Adrenal gland (tissue), 9 donors: ENCODE measurements at regions not wholly inside any gene's neighbourhood (a gene's known extent, or its start where the extent isn't known, plus 50 kb on each side); places are given as distances from the start of the nearest gene placed in this dataset.
"Not testable (repeated sequence)": the region's sequence is repeated elsewhere in the genome, so short reads cannot be mapped to it uniquely, and the experiment has no call there.

Experiments used
- DNase-seq, 7 donors: peaks; one replicate each; pipeline ENCODE4 v3.0.0-alpha.2; 2019 to 2020
- H3K27ac ChIP-seq, 5 donors: fragments of 200-600 bp; sonication (generic) in 4 of 5; 1 replicate in 3 of 5; 2 replicates in 2 of 5; pipeline versions ENCODE4 v1.5.1 to v1.8.0; 2016 to 2020; ENCODE audit warnings: mild to moderate bottlenecking in 1 of 5
- H3K27me3 ChIP-seq: fragments of 200-600 bp; 2 replicates; pipeline ENCODE4 v1.8.0; 2021
- H3K36me3 ChIP-seq, 2 donors: fragments of 200-600 bp; replicated peaks in 1 of 2; 1 replicate in 1 of 2; 2 replicates in 1 of 2; pipeline versions ENCODE4 v1.5.1 to v1.8.0; 2018 to 2022
- H3K4me1 ChIP-seq, 2 donors: fragments of 200-600 bp; replicated peaks in 1 of 2; 1 replicate in 1 of 2; 2 replicates in 1 of 2; pipeline versions ENCODE4 v1.5.1 to v1.8.0; 2018 to 2021
- H3K4me3 ChIP-seq, 4 donors: fragments of 200-600 bp; sonication (generic) in 3 of 4; one replicate each; pipeline ENCODE4 v1.5.1; 2016 to 2018
- H3K9me3 ChIP-seq, 3 donors: fragments of 200-600 bp; sonication (generic) in 1 of 3; replicated peaks in 1 of 3; 1 replicate in 2 of 3; 2 replicates in 1 of 3; pipeline versions ENCODE4 v1.5.1 to v1.8.0; 2016 to 2021
- CTCF ChIP-seq, 6 experiments: fragments of 450-650 bp in 4 of 6; fragments of 200-600 bp in 2 of 6; sonication (generic) in 1 of 6; IDR thresholded peaks; 1 replicate in 5 of 6; 2 replicates in 1 of 6; pipeline versions ENCODE4 v1.5.1 to v1.8.0; 2016 to 2021; ENCODE audit warnings: antibody characterized with exemption in 6 of 6, mild to moderate bottlenecking in 2 of 6, moderate library complexity in 1 of 6
- POLR2A ChIP-seq, 2 donors: fragments of 450-650 bp; IDR thresholded peaks; one replicate each; pipeline ENCODE4 v1.6.1; 2017; ENCODE audit warnings: antibody characterized with exemption in 2 of 2, mild to moderate bottlenecking in 2 of 2, moderate library complexity in 1 of 2
- WGBS, 4 donors: extraction: QIAGEN DNeasy Blood & Tissue Kit in 2 of 4; methylation state at CpG; one replicate each; pipeline versions ENCODE4 v1.1.5 to v1.1.7; 2013 to 2017; 5-methylcytosine and 5-hydroxymethylcytosine counted together
- intact Hi-C, 2 donors: fragments of 100-400 bp; cut with DNase I; formaldehyde crosslinking; loops; one replicate each; pipeline versions ENCODE4 v1.14.1 to v1.15.0; 2022 to 2023
- donor health status: healthy with polysubstance abuse.
- donor health status: Bipolar disorder and iron deficiency.
- donor health status: DM: yes; HTN: yes; CAD: no.
- donor health status: DM: no; HTN: no; CAD: no.
- donor health status: DM: no; HTN: no; CAD: no.

DNA sequence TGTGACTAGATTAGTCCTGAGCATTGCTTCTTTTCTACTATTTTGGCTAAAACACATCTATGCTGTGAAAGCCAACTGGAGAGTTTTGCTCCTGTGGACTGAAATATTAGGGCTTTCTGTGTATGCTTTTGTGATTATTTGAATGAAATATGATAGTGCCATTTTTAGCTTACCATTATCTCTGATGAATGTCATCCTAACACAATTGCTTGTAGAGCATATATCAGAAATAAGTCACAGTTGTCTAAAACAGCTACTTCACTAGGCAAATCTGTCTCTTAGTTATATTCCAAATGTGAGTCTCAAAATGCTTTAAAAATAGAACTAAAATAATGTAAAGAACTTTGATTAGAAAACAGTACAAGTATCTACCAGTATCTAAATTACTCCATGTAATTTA lies 401.4 kb upstream of the PTCHD4 start:
- Histone ChIP-seq H3K27me3 (no peaks in the 10 kb centered on the region), H3K4me1 (no peaks in the 10 kb centered on the region), H3K9me3 (no peaks in the 10 kb centered on the region), H3K27ac (no peak overlapping the region), H3K4me3 (no peak overlapping the region), H3K36me3 (no peaks in the 10 kb centered on the region)
- intact Hi-C loops = no loop called here
- TF ChIP-seq CTCF (IDR thresholded peaks at IDR 0.05) = no peak
- no peak for TF ChIP-seq POLR2A (IDR thresholded peaks at IDR 0.05)
- DNase-seq = no peak

DNA sequence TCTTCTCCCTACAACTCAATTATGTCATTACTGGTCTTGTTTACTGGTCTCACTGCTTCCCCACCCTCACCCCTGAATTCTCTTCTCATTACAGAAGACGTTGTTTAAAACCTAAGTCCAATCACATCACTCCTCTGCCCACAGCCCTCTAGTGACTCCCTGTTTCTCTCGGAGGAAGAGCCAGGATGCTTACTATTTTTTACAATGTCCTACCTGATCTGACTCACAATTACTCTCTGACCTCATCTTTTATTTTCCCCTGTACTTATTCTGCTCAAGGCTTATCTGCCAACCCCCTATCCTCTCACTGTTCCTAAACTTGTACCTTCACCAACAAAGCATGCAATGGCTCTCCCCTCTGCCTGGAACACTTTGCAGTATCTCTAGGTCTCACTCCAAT lies 400.4 kb upstream of the PTCHD4 start:
- Histone ChIP-seq H3K36me3 (no peaks in the 10 kb centered on the region), H3K27me3 (no peaks in the 10 kb centered on the region), H3K9me3 (no peaks in the 10 kb centered on the region), H3K4me3 (no peak overlapping the region), H3K4me1 (no peaks in the 10 kb centered on the region), H3K27ac (no peak overlapping the region)
- no peak for TF ChIP-seq POLR2A (IDR thresholded peaks at IDR 0.05)
- no peak for TF ChIP-seq CTCF (IDR thresholded peaks at IDR 0.05)
- DNase-seq = no peak
- intact Hi-C loops = no loop called here
- WGBS, 4 donors = 34 to 59% (median 51%) methylated on average over 2 of the region's 2 CpGs

GRCh38 chr6:48505621-48506020 lies 394.6 kb upstream of the PTCHD4 start:
- no peak for TF ChIP-seq CTCF (IDR thresholded peaks at IDR 0.05)
- TF ChIP-seq POLR2A (IDR thresholded peaks at IDR 0.05) = no peak
- Histone ChIP-seq H3K27ac (no peak overlapping the region), H3K36me3 (no peaks in the 10 kb centered on the region), H3K4me3 (no peak overlapping the region), H3K9me3 (no peaks in the 10 kb centered on the region), H3K4me1 (no peaks in the 10 kb centered on the region), H3K27me3 (no peaks in the 10 kb centered on the region)
- intact Hi-C loops = no loop called here
- no peak for DNase-seq
- 58 to 69% (median 63%) methylated on average over 2 of the region's 2 CpGs for WGBS, 4 donors

- DNase-seq, H3K4me3 ChIP-seq, H3K9me3 ChIP-seq, H3K27me3 ChIP-seq, H3K36me3 ChIP-seq, intact Hi-C loops, H3K27ac ChIP-seq, H3K4me1 ChIP-seq: not testable (repeated sequence)
- 69 to 81% (median 72%) methylated on average over 2 of the region's 2 CpGs for WGBS, 4 donors
These were observed 382.4 kb upstream of the PTCHD4 start for GRCh38 chr6:48493432-48493831.

DNA sequence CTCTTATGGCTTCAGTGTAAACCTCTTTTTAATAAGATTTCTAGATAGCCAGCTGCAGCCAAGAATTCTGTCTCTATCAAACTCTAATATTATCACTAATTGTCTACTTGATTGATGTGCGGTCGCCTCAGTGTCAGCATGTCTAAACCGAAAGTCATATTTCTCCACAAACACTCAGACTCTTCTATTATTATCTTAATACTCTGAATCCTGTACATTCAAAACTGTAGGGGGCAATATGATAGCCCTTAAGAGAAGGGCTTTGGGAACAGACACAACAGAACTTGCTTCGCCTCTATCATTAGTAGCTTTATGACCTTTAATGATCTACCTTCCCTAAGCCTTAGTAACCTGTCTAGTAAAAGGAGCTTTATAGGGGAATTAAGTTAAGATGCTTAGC lies 379.7 kb upstream of the PTCHD4 start:
- no peak overlapping the region for H3K4me3 ChIP-seq
- no peaks in the 10 kb centered on the region for H3K4me1 ChIP-seq
- WGBS, 4 donors = 64 to 70% (median 69%) methylated on average over 4 of the region's 4 CpGs
- H3K27ac ChIP-seq = no peak overlapping the region
- no peaks in the 10 kb centered on the region for H3K27me3 ChIP-seq
- intact Hi-C loops = no loop called here
- TF ChIP-seq POLR2A (IDR thresholded peaks at IDR 0.05) (no peak), CTCF (IDR thresholded peaks at IDR 0.05) (no peak)
- no peak for DNase-seq
- H3K9me3 ChIP-seq = no peaks in the 10 kb centered on the region
- no peaks in the 10 kb centered on the region for H3K36me3 ChIP-seq
